Vagina (tissue), 2 donors: ENCODE measurements at regions not wholly inside any gene's neighbourhood (a gene's known extent, or its start where the extent isn't known, plus 50 kb on each side); places are given as distances from the start of the nearest gene placed in this dataset.

Experiments used
- POLR2A ChIP-seq, 2 donors: fragments of 450-650 bp; IDR thresholded peaks; one replicate each; pipeline ENCODE4 v1.6.1; 2017; ENCODE audit warnings: antibody characterized with exemption in 2 of 2, mild to moderate bottlenecking in 2 of 2, moderate library complexity in 2 of 2
- POLR2AphosphoS5 ChIP-seq, 2 donors: sonication (generic); formaldehyde crosslinking; IDR thresholded peaks; one replicate each; pipeline ENCODE4 v1.9.0; 2017; ENCODE audit warnings: antibody characterized with exemption in 2 of 2, mild to moderate bottlenecking in 2 of 2, low read depth in 1 of 2; ENCODE audit not compliant: insufficient read depth in 1 of 2
- TF ChIP-seq, protein P1 (sequence below), 3 experiments: fragments of 450-650 bp in 2 of 3; fragments of 200-600 bp in 1 of 3; sonication (generic) in 1 of 3; IDR thresholded peaks; one replicate each; pipeline ENCODE4 v1.5.1; 2017 to 2019; ENCODE audit warnings: antibody characterized with exemption in 3 of 3, mild to moderate bottlenecking in 2 of 3, moderate library complexity in 2 of 3

GRCh38 chr2:81250270-81250669 lies 945.7 kb upstream of the LRRTM1 start:
- TF ChIP-seq POLR2A (IDR thresholded peaks at IDR 0.05) (no peak), POLR2AphosphoS5 (IDR thresholded peaks at IDR 0.05; ENCODE audit: insufficient read depth in 1 of 2, low read depth in 1 of 2) (no peak)
- TF ChIP-seq, protein P1, sequence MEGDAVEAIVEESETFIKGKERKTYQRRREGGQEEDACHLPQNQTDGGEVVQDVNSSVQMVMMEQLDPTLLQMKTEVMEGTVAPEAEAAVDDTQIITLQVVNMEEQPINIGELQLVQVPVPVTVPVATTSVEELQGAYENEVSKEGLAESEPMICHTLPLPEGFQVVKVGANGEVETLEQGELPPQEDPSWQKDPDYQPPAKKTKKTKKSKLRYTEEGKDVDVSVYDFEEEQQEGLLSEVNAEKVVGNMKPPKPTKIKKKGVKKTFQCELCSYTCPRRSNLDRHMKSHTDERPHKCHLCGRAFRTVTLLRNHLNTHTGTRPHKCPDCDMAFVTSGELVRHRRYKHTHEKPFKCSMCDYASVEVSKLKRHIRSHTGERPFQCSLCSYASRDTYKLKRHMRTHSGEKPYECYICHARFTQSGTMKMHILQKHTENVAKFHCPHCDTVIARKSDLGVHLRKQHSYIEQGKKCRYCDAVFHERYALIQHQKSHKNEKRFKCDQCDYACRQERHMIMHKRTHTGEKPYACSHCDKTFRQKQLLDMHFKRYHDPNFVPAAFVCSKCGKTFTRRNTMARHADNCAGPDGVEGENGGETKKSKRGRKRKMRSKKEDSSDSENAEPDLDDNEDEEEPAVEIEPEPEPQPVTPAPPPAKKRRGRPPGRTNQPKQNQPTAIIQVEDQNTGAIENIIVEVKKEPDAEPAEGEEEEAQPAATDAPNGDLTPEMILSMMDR (IDR thresholded peaks at IDR 0.05) = no peak
